IPS-11a (cell line): ENCODE measurements at regions not wholly inside any gene's neighbourhood (a gene's known extent, or its start where the extent isn't known, plus 50 kb on each side); places are given as distances from the start of the nearest gene placed in this dataset.

ENCODE experiments used
- H3K4me3 ChIP-seq: one replicate; pipeline ENCODE4 v1.5.1; 2013; ENCODE audit warnings: low read depth, low read length, control low read depth

DNA sequence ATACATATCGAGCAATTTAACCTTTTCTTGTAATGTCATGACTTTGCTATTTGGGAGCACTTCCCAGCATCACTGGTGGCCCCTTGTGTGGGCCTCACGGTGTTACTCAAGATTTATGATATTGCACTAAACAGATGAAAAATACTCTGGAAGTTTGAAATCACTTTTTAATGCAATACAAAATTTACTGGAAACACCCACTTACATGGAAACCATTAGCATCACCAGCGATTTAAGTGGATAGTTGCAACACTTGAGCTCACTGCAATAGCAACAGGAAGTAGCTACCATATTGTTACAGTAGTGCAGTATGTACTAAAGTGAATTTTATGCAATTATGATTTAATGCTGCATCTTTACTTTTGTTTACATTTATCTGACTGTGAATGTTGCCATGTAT, 184.4 kb downstream of the MDFIC start:
- no peak overlapping the region for H3K4me3 ChIP-seq

DNA sequence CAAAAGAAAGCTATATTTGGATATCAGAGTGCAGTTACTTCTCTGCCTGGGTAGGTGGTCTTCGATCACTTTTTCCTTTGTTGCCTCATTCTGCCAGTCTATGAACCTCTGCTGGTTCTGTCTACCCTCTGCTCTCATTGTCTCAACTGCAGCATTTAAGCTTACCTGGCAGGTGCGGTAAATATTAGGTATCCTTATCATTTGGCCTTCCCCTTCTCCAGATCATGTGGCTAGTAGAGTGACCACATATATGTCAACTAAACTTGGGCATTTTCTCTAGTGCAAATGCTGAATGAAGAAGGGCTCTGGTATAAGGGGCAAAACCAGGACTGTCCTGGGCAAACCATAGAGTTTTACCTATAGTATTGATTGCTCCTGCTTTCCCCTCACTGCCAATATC, 180.8 kb downstream of the MDFIC start:
- H3K4me3 ChIP-seq: no peak overlapping the region

DNA sequence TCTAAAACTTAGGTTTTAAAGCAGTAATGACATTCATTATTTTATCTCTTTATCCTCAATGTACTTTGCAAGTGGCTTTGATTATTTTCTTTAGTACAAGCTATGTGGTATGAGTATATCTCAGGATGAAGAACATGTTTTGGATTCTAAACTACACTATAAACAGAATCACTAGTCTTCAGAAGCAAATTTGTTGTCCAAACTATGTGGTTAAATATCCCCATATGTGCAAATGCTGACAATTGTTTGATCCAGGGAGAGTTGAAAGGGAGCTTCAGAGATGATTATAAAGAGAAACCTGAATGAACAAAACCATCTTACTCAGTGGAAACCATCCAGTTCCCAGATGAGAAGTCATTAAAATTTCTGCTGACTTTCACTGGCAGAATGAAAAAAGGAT, 179.3 kb downstream of the MDFIC start:
- H3K4me3 ChIP-seq: no peak overlapping the region

DNA sequence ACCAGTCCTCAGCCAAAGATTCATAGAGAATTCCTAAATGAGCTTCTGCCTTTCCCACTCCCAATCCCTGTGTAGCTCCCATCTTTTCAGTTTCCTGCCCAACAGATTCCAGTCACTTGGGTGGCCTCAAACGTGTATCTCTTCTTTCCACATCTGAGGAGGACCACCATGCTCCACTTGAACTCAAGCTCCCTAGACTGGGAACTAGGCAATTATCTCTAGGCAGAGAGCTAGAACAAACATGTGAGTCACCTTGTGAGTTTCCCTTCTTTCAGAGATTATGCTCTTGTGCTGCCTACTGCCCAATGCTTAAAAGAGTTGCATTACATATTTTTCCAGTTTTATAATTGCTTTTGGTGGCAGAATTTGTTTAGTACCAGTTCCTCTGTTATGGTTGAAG, 178.0 kb downstream of the MDFIC start:
- no peak overlapping the region for H3K4me3 ChIP-seq

DNA sequence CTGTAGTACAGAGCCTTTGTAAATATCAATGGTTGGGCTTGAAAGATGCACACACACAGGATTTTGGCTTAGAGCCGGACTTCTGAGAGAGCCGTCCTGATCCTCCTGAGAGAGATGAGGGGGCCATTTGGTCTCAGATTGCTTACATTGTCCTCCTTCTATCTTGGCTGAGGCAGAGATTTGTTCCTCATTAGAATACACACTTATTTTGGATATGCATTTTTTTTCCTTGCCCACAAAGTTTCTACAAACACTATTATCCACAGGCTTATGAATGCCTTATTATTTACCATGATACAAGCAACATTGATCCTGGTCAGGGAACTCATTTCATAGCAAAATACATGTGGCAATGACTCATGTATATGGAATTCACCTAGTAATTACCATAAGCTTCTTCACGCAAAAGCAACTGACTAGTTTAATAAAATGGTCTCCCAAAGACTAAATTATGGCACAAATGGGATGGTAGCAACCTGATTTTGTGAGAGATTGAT, 175.3 kb downstream of the MDFIC start:
- no peak overlapping the region for H3K4me3 ChIP-seq

DNA sequence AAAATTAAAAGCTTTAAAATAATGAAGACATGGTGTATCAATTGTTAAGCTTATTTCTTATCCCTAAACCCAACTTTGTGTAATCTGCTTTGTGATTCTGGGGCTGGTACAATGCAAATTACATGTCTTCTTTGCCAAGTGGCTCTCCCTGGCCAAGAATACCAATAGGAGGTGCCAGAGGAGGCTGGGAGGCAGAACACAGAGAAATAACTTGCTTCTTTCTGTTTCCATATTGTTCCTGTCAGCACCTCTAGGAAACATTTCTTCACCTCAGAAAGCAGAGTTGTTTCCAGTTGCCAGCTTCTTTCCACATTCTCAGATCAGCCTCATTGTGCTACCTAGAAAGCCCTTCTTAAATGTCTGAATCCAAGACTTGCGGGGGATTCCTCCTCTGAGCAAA, 174.4 kb downstream of the MDFIC start:
- no peak overlapping the region for H3K4me3 ChIP-seq

DNA sequence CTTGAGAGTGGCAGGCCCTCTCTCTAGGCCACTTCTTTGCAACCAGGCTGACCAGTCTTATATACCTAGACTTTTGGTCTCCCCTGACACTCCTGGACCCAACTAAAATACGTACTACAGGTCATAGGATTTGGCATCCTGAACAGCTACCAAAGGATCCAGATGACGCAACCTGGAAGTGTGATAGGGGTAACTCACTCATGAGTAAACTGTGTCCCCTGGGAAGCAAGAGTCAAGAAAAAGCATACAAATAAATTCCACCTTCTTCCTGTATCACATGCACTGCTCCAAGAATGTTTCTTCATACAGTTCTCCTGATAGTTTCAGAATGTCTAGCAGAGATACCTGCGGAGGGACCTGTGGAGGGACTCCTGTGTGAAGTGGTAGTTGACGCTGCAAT, 172.3 kb downstream of the MDFIC start:
- H3K4me3 ChIP-seq: no peak overlapping the region

DNA sequence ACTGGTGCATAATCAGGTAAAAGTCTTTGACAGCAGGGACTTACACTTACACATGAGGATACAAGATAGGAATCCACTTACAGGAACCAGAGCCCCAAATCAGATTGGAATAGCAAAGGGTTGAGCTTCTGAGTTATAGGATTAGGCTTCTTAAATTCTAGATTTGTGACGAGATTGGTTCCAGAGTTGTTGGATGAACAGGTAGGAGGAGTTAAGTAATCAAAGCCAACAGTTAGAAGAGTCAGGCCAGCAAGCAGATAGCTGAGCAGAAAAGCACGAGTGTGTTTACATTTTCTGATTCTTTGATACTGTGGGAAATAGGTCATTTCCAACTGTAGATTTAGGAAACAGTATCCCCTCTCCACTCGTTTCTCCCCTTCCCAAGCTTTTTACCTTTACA, 167.0 kb downstream of the MDFIC start:
- H3K4me3 ChIP-seq: no peak overlapping the region

DNA sequence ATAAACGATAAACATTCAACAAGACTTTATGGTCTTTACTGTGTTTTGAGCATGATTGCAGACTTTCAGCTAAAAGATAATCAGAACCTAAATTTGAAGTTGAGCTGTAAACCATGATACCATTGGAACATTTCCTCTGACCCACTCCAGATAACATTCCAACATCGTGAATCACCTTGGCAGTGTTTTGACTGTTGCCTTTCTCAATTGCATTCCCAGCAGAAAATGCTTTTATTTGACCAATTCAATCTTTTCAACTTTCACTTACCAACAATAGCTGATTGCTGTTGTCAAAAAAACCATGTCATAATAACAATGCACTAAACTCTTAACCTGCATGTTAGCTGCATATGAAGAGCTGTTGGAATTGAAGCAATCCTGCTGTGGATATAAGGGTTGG, 165.5 kb downstream of the MDFIC start:
- no peak overlapping the region for H3K4me3 ChIP-seq

DNA sequence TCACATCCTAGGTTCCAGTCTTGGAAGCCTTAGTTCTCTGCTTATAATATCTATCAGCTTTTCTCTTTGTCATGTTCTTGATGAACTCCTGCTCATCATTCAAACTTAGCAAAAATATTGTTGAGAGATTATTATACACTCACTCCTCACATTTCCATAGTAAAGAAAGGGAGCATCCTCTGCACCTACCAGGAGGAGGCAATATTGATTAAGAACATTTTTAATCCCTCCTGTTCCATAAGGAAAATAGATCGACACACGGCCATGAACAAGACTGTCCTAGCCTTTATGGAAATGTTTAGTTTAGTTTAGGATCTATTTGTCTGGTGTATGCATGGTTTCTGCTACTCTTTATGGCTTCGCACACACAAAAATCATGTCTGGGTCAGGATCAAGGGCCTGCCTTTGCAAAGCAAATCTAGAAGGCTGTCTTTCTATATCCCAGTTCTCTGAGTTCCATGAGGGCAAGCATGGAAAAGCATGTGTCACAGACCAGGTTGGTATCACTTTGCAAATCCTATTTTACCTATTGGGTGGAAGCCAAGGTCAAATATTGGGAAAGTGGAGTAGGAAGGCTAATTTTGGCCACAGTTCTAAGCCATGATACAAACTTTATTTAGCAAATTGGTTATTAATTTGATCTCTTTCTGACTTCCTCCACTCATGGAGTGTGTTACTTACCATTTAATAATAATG, 164.4 kb downstream of the MDFIC start:
- no peak overlapping the region for H3K4me3 ChIP-seq

DNA sequence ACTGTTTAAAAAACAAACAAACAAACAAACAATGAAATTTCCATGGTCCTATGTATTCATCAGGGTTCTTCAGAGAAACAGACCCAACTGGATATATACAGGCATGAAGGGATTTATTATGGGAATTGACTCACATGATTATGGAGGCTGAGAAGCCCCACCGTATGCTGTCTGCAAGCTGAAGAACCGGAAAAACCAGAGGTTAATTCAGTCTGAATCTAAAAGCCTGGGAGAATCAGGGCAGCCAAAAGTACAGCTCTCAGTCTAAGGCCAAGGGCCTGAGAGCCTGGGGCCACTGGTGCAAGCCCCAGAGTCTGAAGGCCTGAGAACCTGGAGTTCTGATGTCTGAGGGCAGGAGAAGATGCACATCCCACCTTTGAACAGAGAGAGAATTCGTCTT, 163.5 kb downstream of the MDFIC start:
- no peak overlapping the region for H3K4me3 ChIP-seq

DNA sequence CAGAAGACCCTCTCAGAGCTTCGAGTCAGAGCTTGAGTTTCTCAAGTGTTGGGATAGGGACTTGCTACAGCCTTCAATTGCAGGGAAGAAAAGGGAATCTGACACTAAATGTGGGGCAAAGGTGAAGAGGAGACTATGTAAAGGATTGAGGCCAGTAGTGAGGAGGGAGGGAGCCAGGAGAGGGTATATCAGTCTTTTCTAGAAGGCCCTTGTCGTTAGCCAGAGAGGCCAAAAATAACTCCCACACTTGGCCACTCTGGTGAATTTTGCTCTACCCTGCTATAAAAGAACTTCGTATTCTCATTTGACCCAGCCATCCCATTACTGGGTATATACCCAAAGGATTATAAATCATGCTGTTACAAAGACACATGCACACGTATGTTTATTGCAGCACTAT, 162.0 kb downstream of the MDFIC start:
- no peak overlapping the region for H3K4me3 ChIP-seq

DNA sequence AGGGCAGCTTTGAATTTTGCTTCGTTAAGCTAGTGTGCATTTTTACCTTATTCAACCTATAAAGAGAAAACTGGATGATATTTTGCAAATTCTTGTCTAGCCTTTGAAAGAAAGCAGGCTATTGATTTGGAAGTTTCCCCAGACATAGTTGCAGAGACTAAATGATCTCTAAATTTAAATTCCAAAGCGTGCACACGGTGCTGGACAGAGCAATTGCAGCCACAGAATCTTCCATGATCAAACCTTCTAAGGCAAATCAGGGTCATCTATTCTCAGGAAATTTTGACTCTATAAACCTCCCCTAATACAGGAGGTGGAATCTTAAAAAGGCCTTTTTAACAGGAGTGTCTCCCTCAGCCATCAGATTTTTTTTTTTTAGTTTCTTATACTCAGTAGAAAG, 159.9 kb downstream of the MDFIC start:
- no peak overlapping the region for H3K4me3 ChIP-seq

DNA sequence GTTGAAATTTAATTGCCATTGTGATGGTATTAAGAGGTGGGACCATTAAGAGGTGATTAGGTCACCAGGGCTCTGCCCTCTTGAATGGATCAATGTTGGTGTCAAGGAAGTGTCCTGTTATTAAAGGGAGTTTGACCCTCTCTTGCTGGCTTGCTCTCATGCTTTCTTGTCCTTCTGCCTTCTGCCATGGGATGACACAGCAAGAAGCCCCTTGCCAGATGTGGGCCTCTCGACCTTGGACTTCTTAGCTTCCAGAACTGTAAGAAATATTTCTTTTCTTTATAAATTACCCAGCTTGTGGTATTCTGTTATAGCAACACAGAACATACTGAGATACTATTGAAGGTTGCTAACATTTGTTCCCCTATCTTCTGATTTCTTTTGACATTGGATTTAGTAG, 157.0 kb downstream of the MDFIC start:
- no peak overlapping the region for H3K4me3 ChIP-seq

DNA sequence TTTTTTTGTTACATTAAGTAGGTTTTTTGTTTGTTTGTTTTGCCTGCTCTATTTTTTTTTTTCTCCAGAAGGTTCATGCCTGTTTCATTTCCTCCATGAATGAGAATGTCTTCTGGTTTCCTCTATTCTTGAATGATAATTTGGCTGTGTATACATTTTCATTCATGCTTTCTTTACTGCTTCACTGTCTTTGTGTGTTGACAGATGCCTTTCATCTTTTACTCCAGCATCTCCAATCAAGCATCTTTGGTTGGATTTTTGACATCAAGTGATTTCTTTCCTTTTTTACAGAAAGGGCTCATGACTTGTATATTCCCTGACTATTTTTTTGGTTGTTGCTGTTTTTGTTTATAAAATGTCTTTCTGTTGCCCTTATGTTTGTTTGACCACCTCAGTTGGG, 156.5 kb downstream of the MDFIC start:
- no peak overlapping the region for H3K4me3 ChIP-seq

DNA sequence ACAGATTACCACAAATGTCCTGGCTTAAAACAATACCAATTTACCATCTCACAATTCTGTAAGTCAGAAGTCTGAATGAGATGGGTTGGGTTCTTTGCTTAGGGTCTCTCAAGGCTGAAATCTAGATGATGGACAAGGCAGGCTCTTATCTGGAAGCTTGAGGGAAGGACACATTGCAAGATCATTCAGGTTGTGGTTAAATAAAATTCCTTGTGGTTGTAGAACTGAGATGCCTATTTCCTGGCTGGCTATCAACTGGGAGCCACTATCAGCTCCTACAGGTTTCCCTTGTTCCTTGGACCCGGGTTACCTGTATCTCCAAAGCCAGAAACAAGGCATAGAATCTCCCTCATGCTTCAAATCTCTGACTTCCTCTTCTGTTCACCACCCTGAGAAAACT, 148.4 kb downstream of the MDFIC start:
- no peak overlapping the region for H3K4me3 ChIP-seq
